Adrenal gland (tissue), 5 donors: ENCODE measurements at regions not wholly inside any gene's neighbourhood (a gene's known extent, or its start where the extent isn't known, plus 50 kb on each side); places are given as distances from the start of the nearest gene placed in this dataset.

Experiments used
- POLR2A ChIP-seq, 2 donors: fragments of 450-650 bp; IDR thresholded peaks; one replicate each; pipeline ENCODE4 v1.6.1; 2017; ENCODE audit warnings: antibody characterized with exemption in 2 of 2, mild to moderate bottlenecking in 2 of 2, moderate library complexity in 1 of 2
- TF ChIP-seq, protein P1 (sequence below), 6 experiments: fragments of 450-650 bp in 4 of 6; fragments of 200-600 bp in 2 of 6; sonication (generic) in 1 of 6; IDR thresholded peaks; 1 replicate in 5 of 6; 2 replicates in 1 of 6; pipeline versions ENCODE4 v1.5.1 to v1.8.0; 2016 to 2021; ENCODE audit warnings: antibody characterized with exemption in 6 of 6, mild to moderate bottlenecking in 2 of 6, moderate library complexity in 1 of 6
- donor health status: DM: no; HTN: no; CAD: no.

DNA sequence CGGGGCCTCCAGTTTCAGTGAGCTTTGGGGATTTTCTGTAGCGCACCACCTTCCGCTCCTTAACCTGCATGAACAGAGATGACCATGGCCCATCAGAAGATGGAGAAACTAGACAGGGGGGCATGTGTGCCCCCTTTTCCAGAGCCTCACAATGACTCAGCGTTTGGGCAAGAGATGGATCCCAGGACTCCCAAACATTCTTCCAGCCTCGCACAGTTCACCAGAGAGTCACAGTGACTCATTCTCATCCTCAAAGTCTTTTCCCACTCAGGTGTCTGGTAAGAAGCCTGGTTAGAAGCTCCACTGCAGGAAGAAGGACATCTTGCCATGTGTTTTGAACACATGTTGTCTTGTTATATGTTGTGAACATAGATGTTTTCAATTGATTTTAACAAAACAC lies 76.2 kb upstream of the FRMD1 start:
- TF ChIP-seq, protein P1, sequence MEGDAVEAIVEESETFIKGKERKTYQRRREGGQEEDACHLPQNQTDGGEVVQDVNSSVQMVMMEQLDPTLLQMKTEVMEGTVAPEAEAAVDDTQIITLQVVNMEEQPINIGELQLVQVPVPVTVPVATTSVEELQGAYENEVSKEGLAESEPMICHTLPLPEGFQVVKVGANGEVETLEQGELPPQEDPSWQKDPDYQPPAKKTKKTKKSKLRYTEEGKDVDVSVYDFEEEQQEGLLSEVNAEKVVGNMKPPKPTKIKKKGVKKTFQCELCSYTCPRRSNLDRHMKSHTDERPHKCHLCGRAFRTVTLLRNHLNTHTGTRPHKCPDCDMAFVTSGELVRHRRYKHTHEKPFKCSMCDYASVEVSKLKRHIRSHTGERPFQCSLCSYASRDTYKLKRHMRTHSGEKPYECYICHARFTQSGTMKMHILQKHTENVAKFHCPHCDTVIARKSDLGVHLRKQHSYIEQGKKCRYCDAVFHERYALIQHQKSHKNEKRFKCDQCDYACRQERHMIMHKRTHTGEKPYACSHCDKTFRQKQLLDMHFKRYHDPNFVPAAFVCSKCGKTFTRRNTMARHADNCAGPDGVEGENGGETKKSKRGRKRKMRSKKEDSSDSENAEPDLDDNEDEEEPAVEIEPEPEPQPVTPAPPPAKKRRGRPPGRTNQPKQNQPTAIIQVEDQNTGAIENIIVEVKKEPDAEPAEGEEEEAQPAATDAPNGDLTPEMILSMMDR (IDR thresholded peaks at IDR 0.05) = no peak
- TF ChIP-seq POLR2A (IDR thresholded peaks at IDR 0.05) = no peak
